Gastroesophageal sphincter (tissue), 3 donors: ENCODE measurements at regions not wholly inside any gene's neighbourhood (a gene's known extent, or its start where the extent isn't known, plus 50 kb on each side); places are given as distances from the start of the nearest gene placed in this dataset.

Source experiments
- EP300 ChIP-seq: sonication (generic); formaldehyde crosslinking; IDR thresholded peaks from one replicate; pipeline ENCODE4 v1.6.1; 2017; ENCODE audit warnings: antibody characterized with exemption, mild to moderate bottlenecking
- POLR2A ChIP-seq, 2 donors: fragments of 450-650 bp; IDR thresholded peaks; one replicate each; pipeline ENCODE4 v1.6.1; 2017; ENCODE audit warnings: antibody characterized with exemption in 2 of 2, mild to moderate bottlenecking in 2 of 2, moderate library complexity in 1 of 2
- TF ChIP-seq, protein P1 (sequence below), 4 experiments: fragments of 200-600 bp in 2 of 4; fragments of 450-650 bp in 2 of 4; sonication (generic) in 1 of 4; IDR thresholded peaks; one replicate each; pipeline ENCODE4 v1.5.1; 2017 to 2019; ENCODE audit warnings: antibody characterized with exemption in 4 of 4, mild to moderate bottlenecking in 2 of 4, moderate library complexity in 2 of 4

DNA sequence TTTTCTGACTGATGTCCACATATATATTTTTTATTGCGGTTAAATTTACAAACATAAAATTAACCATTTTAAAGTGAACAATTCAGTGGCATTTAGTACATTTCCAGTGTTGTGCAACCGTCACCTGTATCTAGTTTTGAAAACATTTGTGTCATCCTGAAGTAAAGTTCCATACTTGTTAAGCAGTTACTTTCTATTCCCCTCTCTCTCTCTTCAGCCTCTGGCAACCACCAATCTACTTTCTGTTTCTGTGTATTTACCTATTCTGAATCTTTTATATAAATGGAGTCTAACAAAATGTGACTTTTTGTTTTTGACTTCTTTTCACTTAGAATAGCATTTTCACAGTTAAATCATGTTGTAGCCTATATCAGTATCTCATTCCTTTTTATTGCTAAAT, 480.1 kb upstream of the SMARCA2 start:
- TF ChIP-seq, protein P1, sequence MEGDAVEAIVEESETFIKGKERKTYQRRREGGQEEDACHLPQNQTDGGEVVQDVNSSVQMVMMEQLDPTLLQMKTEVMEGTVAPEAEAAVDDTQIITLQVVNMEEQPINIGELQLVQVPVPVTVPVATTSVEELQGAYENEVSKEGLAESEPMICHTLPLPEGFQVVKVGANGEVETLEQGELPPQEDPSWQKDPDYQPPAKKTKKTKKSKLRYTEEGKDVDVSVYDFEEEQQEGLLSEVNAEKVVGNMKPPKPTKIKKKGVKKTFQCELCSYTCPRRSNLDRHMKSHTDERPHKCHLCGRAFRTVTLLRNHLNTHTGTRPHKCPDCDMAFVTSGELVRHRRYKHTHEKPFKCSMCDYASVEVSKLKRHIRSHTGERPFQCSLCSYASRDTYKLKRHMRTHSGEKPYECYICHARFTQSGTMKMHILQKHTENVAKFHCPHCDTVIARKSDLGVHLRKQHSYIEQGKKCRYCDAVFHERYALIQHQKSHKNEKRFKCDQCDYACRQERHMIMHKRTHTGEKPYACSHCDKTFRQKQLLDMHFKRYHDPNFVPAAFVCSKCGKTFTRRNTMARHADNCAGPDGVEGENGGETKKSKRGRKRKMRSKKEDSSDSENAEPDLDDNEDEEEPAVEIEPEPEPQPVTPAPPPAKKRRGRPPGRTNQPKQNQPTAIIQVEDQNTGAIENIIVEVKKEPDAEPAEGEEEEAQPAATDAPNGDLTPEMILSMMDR (IDR thresholded peaks at IDR 0.05), result no peak
- TF ChIP-seq POLR2A (IDR thresholded peaks at IDR 0.05) (no peak), EP300 (no peak)
